Stimulated activated effector memory CD8-positive, alpha-beta T cell treated with anti-CD3 and anti-CD28 coated beads, Interleukin-12 subunit alpha, Interleukin-12 subunit beta, amount 100 ng/mL, for 72 hours (primary cell): ENCODE measurements at regions not wholly inside any gene's neighbourhood (a gene's known extent, or its start where the extent isn't known, plus 50 kb on each side); places are given as distances from the start of the nearest gene placed in this dataset.

Experiments used
- ATAC-seq: fragments of 150-1000 bp; cut with Tn5 transposase; 2 replicates; pipeline ENCODE4 v1.10.0; 2021
- DNase-seq, 2 donors: peaks; one replicate each; pipeline ENCODE4 v3.0.0; 2021 to 2022; ENCODE audit warnings: low spot score in 2 of 2
- H3K27ac Mint-ChIP-seq: one replicate; pipeline ENCODE4 v1.8.0; 2022; ENCODE audit warnings: mild to moderate bottlenecking, mixed read lengths
- H3K36me3 Mint-ChIP-seq: one replicate; pipeline ENCODE4 v1.8.0; 2022; ENCODE audit warnings: mild to moderate bottlenecking, mixed read lengths
- H3K4me1 Mint-ChIP-seq: one replicate; pipeline ENCODE4 v1.8.0; 2022; ENCODE audit warnings: mixed read lengths
- H3K4me3 Mint-ChIP-seq: one replicate; pipeline ENCODE4 v1.8.0; 2022; ENCODE audit warnings: mild to moderate bottlenecking, mixed read lengths
- H3K9me3 Mint-ChIP-seq: one replicate; pipeline ENCODE4 v1.8.0; 2022; ENCODE audit warnings: mixed read lengths

DNA sequence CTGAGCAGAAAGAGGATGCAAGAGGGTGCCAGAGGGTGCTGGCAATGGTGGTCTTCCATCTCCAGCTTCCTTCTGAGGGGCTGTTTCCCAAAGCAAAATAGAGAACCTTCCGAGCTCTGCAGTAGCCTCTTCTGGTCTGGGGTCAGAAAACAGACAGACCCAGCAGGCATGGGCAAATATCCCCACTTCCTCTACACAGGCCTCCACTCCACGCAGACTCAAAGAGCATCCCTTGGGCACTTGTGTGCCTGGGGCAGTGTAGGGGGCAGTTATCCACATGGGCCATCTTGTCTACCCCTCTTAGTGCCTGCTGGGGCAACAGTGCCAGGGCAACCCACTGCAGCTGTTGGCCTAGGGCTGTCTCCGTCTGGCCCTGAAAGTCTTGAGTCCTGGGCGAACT is 231.9 kb downstream of the TTC8 start:
- peaks cover 3% of the 10 kb centered on the region for H3K9me3 Mint-ChIP-seq
- H3K4me3 Mint-ChIP-seq = no peak overlapping the region
- no peaks in the 10 kb centered on the region for H3K36me3 Mint-ChIP-seq
- H3K27ac Mint-ChIP-seq = no peak overlapping the region
- ATAC-seq (no peak), DNase-seq (peak in 1 of 2 donors; percentile 39)
- H3K4me1 Mint-ChIP-seq = no peaks in the 10 kb centered on the region

DNA sequence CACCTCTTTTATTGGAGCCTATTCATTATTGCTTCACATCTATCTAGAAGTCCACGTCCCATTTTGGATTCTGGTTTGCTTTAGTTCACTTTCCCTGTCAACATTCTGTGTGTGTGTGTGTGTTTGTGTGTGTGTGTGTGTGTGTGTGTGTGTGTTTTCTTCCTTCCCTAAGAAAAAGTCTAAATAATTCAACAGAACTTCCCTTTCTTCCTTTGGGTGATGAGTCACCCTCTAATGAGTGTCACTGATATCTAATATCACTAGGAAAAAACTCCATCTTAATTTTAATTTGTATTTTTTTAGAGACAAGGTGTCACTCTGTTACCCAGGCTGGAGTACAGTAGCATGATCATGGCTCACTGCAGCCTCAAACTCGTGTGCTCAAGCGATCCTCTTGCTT is 234.2 kb downstream of the TTC8 start:
- Mint-ChIP-seq H3K4me1 (no peaks in the 10 kb centered on the region), H3K27ac (no peak overlapping the region), H3K36me3 (no peaks in the 10 kb centered on the region), H3K9me3 (peaks cover 3% of the 10 kb centered on the region), H3K4me3 (no peak overlapping the region)
- ATAC-seq = no peak
- DNase-seq = no peak

DNA sequence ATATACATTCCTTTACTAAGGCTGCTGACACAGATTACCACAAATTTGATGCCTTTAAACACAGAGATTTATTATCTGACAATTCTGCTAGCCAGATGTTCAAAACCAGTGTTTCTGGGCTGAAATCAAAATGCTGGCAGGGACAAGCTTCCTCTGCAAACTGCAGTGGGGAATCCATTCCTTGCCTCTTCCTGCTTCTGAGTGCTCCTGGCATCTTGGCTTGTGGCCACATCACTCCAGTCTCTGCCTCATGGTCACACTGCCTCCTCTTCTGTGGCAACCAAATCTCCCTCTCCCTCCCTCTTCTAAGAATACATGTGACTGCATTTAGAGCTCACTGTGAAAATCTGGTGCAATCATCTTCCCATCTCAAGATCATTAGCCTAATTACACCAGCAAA is 235.7 kb downstream of the TTC8 start:
- Mint-ChIP-seq H3K4me1 (peaks cover 5% of the 10 kb centered on the region), H3K27ac (no peak overlapping the region), H3K36me3 (no peaks in the 10 kb centered on the region), H3K4me3 (no peak overlapping the region), H3K9me3 (peaks cover 3% of the 10 kb centered on the region)
- no peak for DNase-seq
- no peak for ATAC-seq

DNA sequence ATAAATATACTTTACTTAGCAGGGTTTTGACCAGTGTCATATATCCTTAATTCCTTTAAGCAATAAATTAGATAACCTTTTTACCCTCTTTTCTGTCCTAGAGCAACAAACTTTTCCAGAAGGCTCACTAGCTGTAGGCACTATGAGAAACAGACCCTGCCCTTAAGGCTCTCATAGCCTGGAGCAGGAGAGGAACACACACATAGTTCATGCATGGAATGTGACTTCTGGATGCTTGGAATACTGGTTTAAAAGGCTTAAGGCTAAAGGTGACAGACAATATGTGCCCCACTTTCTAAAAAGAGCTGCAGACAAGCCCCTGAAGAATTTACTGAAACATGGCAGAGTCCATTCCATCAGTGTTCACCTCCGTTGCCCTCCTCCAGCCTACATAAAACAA is 237.2 kb downstream of the TTC8 start:
- Mint-ChIP-seq H3K4me1 (peaks cover 10% of the 10 kb centered on the region), H3K36me3 (no peaks in the 10 kb centered on the region), H3K9me3 (no peaks in the 10 kb centered on the region), H3K4me3 (no peak overlapping the region), H3K27ac (no peak overlapping the region)
- DNase-seq = no peak
- ATAC-seq = no peak

DNA sequence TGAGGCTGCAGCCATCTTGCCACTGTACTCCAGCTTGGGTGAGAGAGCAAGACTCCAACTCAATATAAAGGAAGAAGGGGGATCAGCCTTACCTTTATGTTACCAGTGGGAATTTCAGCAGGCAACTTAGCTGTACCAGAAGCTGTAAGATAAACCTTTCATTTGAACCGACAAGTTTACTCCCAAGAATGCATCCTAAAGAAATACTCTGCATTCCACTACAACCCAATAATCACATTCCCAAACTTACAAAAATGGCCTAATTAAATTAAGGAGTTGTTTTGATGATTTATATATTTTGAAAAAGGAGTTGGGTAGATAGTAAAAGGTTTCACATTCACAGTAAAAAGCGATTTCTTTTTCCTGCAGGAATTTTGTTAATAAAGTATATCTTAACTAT is 241.4 kb downstream of the TTC8 start:
- Mint-ChIP-seq H3K9me3 (peaks cover 3% of the 10 kb centered on the region), H3K4me1 (peaks cover 24% of the 10 kb centered on the region), H3K27ac (no peak overlapping the region), H3K36me3 (no peaks in the 10 kb centered on the region), H3K4me3 (no peak overlapping the region)
- ATAC-seq (no peak), DNase-seq (no peak)

DNA sequence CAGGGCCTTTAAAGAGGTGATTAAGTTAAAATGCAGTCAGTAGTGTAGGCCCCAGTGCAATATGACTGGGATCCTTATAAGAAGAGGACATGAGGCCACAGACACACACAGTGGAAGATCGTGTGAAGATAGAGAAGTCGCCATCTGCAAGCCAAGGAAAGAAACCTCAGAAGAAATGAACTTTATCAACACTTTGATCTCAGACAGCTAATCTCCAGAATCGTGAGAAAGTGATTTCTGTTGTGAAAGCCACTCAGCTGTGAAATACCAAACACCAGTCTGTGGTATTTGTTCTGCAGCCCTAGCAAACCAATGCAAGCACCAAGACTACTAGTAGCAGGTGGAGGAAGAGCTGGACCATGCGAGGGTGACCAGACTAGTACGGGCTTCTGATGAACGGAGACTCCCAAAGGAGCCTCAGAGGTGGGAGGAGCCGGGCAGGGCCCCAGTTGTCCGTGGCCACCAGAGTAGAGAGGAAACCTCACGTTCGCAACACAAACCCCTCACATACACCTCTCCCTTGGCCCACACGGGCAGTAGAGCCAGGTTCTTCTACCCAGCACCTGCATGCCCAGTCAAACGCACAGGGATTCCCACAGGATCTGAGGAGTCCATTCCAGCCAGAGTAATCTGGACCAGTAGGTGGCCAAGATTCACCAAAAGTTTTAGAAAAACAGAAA is 243.0 kb downstream of the TTC8 start:
- no peaks in the 10 kb centered on the region for H3K36me3 Mint-ChIP-seq
- H3K9me3 Mint-ChIP-seq = peaks cover 3% of the 10 kb centered on the region
- no peak overlapping the region for H3K4me3 Mint-ChIP-seq
- peak; percentile 99 for ATAC-seq
- H3K4me1 Mint-ChIP-seq = peaks cover 24% of the 10 kb centered on the region
- peak overlapping the region; percentile 43 for H3K27ac Mint-ChIP-seq
- peak; percentile 7 to 55 for DNase-seq

DNA sequence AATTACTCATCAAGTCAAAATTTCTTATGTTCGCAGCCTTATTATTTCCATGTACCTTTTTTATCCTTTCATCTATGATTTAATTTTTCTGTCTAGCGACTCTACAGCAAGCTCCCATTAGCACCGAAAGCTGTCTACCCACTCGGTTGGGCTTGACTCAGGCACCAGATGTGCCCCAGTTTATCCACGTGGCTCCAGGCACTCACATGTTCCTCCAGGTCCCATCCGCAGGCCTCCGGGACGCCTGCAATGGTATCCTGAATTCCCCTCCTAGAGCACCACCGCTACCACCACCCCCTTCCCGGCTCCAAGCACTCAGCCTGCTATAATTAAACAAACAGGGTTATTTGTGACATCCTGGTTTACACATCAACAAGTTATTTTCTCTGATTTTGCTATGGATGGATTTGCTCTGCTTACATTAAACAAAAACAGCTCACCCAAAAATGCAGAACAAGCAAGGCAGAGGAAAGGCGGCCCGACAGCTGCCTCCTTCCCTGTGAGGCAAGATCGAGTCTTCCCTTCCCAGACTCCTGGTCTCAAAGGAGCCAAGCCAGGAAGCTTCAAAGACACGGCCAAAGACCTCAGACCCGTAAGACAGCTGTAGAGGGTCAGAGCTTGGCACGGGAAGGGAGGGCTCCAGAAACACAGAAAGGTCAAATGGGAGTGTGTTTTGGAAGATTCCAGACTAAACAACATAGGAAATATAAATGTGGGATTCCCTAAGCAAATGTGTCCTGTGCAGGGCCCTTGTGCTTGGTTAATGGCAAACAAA is 253.8 kb downstream of the TTC8 start:
- no peaks in the 10 kb centered on the region for H3K4me1 Mint-ChIP-seq
- H3K4me3 Mint-ChIP-seq = no peak overlapping the region

DNA sequence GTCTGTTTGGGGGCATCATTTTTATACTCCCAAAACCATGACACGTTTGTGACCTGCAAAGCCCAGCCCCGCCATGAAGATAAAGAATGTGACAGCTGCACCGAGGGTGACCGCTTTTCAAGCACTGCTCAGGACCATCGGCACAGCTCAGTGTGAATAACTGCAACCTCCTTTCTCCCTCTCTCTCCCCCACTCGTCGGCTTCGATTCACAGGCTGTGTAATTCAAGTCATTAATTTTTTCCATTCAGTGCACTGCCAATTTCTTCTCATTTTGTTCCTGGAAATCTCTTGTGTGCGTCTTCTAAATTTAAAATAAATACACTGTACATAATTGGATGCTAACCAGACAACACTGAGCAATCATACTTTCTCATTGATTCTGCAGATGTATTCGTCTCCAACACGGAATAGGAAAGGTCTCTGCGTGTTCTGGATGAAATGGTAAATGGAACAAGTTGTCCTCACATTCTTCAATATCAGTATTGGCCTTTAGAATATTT is 260.8 kb downstream of the TTC8 start:
- no peaks in the 10 kb centered on the region for H3K36me3 Mint-ChIP-seq
- H3K27ac Mint-ChIP-seq = no peak overlapping the region
- H3K9me3 Mint-ChIP-seq = no peaks in the 10 kb centered on the region
- no peak overlapping the region for H3K4me3 Mint-ChIP-seq
- ATAC-seq (no peak), DNase-seq (no peak)
- no peaks in the 10 kb centered on the region for H3K4me1 Mint-ChIP-seq

More for the DNA sequence above, 253.8 kb downstream of the TTC8 start:
- no peak overlapping the region for H3K27ac Mint-ChIP-seq
- ATAC-seq = no peak
- H3K36me3 Mint-ChIP-seq = no peaks in the 10 kb centered on the region
- H3K9me3 Mint-ChIP-seq = no peaks in the 10 kb centered on the region
- no peak for DNase-seq

DNA sequence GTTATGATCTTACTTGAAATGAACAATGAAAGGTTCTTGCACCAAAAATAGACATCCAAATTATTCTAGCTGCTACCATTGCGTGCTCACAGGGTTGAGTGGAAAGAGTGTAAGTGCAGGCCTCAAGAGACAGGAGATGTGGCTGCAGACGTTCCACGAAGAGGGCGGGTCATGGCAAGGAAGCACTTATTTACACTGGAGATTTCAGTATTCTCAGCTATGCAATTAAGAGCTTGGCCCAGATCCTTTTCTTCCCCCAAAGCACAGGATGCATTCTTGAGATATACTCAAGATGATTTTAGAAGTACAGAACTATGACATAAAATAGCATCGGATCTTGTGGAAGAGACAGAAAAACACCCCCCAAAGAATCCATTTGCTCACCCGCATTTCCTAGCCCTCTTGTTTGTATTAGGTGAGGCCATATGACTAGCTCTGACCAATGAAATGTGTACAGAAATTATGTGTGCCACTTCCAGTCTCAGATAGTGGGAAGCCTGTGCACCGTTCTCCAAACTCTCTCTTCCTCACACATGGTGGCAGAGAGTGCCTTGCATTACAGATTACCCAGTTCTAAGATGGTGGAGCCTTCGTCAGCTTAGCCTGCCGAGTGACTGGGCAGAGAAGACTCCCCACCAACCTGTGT is 261.4 kb downstream of the TTC8 start:
- Mint-ChIP-seq H3K4me3 (no peak overlapping the region), H3K4me1 (no peaks in the 10 kb centered on the region), H3K36me3 (no peaks in the 10 kb centered on the region), H3K9me3 (no peaks in the 10 kb centered on the region), H3K27ac (no peak overlapping the region)
- DNase-seq = no peak
- ATAC-seq = no peak

DNA sequence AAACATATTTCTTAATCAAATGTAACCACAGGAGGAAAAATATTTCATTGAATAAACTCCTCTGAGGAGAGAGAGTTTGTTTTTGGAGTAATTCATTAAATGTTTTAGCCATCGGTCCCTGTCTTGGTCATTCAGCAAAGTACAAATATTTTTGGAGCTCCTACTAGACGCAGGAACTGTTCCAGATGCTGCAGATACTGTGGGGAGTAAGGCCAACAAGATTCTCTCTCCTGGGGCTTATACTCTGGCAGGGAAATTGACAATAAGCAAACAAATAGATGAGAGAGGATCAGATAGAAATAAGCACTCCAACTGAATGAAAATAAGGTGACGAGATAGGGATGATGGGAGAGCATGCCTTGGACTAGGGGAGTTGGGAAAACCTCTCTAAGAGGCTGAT is 264.1 kb downstream of the TTC8 start:
- no peak overlapping the region for H3K4me3 Mint-ChIP-seq
- no peak for DNase-seq
- no peak for ATAC-seq
- peak overlapping the region; percentile 29 for H3K27ac Mint-ChIP-seq
- H3K9me3 Mint-ChIP-seq = no peaks in the 10 kb centered on the region
- no peaks in the 10 kb centered on the region for H3K36me3 Mint-ChIP-seq
- no peaks in the 10 kb centered on the region for H3K4me1 Mint-ChIP-seq

DNA sequence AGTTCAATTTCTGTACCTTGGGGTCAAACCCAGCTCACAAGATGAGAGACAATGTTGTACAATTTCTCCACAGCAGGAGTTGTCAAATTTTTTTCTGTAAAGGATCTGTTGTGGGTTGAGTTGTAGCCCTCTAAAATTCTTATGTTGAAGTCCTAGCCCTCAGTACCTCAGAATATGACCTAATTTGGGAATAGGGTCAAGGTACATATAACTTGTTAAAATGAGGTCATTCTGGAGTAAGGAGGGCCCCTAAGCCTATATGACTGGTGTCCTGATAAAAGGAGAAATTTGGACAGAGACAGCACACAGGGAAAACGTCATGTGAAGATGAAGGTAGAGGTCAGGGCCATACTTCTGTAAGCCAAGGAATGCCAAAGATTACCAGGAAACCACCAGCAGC is 264.9 kb downstream of the TTC8 start:
- no peak overlapping the region for H3K27ac Mint-ChIP-seq
- ATAC-seq = no peak
- no peak overlapping the region for H3K4me3 Mint-ChIP-seq
- H3K4me1 Mint-ChIP-seq = no peaks in the 10 kb centered on the region
- no peaks in the 10 kb centered on the region for H3K36me3 Mint-ChIP-seq
- DNase-seq = no peak
- no peaks in the 10 kb centered on the region for H3K9me3 Mint-ChIP-seq

DNA sequence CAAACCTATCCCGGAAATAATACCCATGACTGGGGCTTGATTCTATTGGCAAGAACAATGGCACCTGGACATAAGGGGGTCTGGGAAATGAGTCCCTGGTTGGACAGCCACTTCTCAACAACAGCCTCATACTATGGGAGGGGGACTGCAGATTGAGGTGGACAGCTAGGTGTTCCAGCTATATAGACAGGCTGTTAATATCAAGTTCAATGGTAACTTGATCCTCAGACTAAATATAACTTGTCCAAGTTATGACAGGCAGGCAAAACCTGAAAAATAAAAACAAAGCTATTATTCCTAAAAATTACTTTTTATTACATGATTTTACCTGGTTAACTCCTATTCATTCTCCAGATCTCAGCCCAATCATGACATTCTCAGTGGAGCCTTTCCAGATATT is 267.3 kb downstream of the TTC8 start:
- ATAC-seq (no peak), DNase-seq (no peak)
- H3K4me1 Mint-ChIP-seq = no peaks in the 10 kb centered on the region
- no peaks in the 10 kb centered on the region for H3K9me3 Mint-ChIP-seq
- H3K36me3 Mint-ChIP-seq = no peaks in the 10 kb centered on the region
- H3K4me3 Mint-ChIP-seq = no peak overlapping the region
- H3K27ac Mint-ChIP-seq = no peak overlapping the region

DNA sequence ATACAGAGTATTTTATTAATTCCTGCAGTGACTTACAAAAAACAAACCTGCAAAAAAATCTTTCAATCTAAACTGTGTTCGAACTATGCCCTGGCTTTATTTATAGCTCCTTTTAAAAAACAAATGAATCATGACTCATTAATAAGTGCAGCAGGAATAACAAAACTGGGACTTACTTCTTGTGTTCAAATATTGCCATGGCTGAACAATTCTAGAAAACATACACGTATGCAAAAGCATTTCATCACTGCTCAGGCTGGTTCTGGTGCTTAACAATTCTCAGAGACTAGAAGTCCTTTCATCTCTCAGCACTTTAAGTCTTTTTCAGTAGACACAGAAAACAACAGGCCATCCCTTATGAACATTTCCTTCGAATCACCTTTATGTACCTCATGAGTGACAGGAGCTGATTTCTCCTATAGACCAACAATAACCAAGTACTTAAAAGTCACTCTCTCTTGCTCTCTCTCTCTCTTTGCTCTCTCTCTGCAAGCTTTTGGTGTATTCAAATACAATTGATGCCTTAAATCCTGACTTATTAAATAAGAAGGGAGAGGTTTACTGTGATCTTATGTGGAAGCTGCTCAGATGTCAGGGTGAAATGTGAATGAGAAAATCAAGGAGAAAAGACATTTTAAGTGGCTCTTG is 268.8 kb downstream of the TTC8 start:
- no peak for DNase-seq
- Mint-ChIP-seq H3K4me3 (no peak overlapping the region), H3K27ac (no peak overlapping the region), H3K36me3 (no peaks in the 10 kb centered on the region), H3K9me3 (no peaks in the 10 kb centered on the region), H3K4me1 (no peaks in the 10 kb centered on the region)
- ATAC-seq = no peak

DNA sequence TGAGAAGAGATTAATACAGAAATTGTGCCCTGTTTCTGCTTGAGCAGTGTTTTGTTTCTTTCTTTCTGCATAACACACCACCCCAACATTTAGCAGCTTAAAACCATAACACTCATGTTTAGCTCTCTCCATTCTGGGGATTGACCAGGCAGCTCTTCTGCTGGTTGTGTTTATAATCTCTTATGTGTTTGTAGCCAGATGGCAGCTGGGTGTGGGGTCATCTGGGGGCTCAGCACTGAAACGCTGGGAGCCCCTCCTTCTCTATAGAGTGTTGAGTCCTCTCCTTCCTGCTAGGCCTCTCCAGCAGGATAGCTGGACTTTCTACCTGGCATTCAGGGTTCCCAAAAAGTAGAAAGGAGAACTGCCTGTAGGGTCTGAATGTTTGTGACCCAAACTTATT is 270.6 kb downstream of the TTC8 start:
- no peaks in the 10 kb centered on the region for H3K36me3 Mint-ChIP-seq
- DNase-seq = no peak
- H3K27ac Mint-ChIP-seq = no peak overlapping the region
- no peaks in the 10 kb centered on the region for H3K4me1 Mint-ChIP-seq
- ATAC-seq = no peak
- no peak overlapping the region for H3K4me3 Mint-ChIP-seq
- no peaks in the 10 kb centered on the region for H3K9me3 Mint-ChIP-seq

DNA sequence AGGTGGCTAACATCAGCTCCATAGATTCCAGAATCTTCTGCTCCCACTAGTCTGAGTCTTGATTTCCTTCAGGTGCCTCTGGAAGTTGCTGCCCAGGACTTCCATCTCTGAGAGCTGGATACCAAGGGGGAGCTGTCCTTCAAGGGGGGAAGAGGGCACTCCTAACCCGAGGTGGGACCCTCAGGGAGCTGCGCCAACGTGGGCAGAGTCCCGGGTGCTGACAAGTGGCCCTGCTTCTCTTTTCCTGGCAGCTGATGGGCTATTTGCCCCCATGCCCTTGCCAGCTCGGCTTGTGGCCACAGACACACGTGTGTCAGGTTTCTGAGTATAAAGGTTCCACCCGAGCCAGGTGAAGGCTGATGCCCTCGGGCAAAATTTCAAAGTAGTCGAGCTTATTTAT is 272.5 kb downstream of the TTC8 start:
- no peak for ATAC-seq
- DNase-seq = no peak
- H3K36me3 Mint-ChIP-seq = no peaks in the 10 kb centered on the region
- H3K9me3 Mint-ChIP-seq = no peaks in the 10 kb centered on the region
- H3K27ac Mint-ChIP-seq = no peak overlapping the region
- no peaks in the 10 kb centered on the region for H3K4me1 Mint-ChIP-seq
- H3K4me3 Mint-ChIP-seq = no peak overlapping the region
